GM18907 (cell line): ENCODE measurements at regions not wholly inside any gene's neighbourhood (a gene's known extent, or its start where the extent isn't known, plus 50 kb on each side); places are given as distances from the start of the nearest gene placed in this dataset.

Experiments
- ATAC-seq: cut with Tn5 transposase; IDR thresholded peaks from one replicate; pipeline ENCODE4 v1.9.1; 2021; ENCODE audit warnings: mild to moderate bottlenecking, moderate library complexity; ENCODE audit not compliant: unreplicated experiment

GRCh38 chr18:47550611-47551010, 299.2 kb upstream of the SKOR2 start:
- no peak for ATAC-seq

- no peak for ATAC-seq
Measured at GRCh38 chr18:47549021-47549540, 297.6 kb upstream of the SKOR2 start.

- ATAC-seq, result no peak
Measured at GRCh38 chr18:47547539-47548202, 296.2 kb upstream of the SKOR2 start.

- no peak for ATAC-seq
Measured at GRCh38 chr18:47545613-47546012, 294.2 kb upstream of the SKOR2 start.

GRCh38 chr18:47543080-47543479, 291.6 kb upstream of the SKOR2 start:
- no peak for ATAC-seq

GRCh38 chr18:47542551-47542950, 291.1 kb upstream of the SKOR2 start:
- ATAC-seq, result no peak

DNA sequence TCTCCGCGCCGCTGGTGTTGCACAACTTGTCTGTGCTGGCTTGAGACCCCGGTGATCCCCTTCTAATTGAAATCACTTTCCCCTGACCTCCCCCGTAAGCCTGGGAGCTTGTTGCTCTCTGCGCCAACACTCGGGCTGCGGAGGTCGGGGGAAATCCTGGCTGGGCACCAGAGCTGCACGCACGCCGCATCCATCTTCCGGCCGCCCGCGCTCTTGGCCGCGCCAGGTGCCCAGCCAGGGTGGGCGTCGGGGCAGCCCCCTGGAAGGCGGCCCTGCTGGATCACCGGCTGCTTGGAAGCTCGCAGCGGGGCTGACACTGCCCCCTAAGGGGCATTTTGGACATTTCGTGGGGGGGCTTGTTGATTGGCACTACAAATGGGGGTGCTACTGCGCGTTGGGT, 280.3 kb upstream of the SKOR2 start:
- no peak for ATAC-seq

DNA sequence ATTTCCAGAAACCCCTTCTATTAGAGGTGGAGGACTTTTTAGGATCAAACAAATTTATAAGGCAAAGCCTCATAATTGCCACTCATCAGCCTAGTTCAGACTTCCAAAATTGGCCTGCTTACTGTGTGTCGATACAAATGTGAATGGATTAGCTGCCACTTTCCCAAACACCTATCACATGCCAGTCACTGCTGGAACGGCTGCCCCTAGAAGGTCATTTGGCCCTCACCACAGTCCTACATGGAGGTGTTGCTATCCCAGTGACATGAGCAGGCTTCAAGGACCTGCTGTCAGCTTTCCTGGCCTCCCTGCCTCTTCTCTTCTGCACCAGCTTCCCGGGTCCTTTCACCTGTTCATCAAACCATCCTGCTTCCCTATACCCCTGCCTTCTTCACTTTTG, 279.2 kb upstream of the SKOR2 start:
- ATAC-seq, result no peak

DNA sequence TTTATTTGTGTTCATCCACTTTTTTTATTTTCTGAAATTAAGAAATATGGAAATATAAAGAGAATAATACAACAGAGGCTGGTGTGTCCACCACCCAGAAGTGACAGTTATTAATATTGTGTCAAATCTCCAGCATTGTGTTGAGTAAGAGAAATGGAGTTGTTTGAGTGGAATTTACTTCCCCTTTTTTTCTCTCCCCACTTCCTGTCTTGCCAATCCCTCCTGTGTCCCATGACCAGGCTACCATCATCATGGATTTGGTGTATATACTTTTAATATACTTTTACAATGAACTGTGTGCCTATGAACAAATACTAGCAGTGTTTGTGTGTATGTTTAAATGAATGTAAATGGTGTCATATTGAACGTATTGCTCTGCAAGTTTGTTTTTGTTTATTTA, 276.9 kb upstream of the SKOR2 start:
- no peak for ATAC-seq

- ATAC-seq, result no peak
Measured at GRCh38 chr18:47526147-47526546, 274.7 kb upstream of the SKOR2 start.

- no peak for ATAC-seq
Measured at GRCh38 chr18:47522359-47522758, 270.9 kb upstream of the SKOR2 start.

DNA sequence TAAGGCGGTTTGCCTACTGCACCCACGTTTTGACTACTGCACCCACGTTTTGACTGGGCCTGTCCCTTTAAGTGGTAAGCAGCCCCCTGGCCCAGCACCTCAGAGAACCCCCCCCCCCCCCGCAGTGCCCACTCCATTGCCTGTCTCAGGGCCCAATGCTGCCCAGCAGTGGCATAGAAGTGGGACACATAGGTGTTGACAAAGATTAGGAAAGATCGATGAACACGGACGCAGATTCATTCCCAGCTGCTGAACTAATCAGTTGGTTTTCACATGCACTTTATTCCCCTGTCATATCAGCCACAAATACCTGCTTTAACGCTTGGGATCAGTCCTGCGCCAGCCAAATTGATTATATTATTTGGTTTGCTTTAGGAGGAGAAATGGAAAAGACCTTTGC, 268.8 kb upstream of the SKOR2 start:
- no peak for ATAC-seq

GRCh38 chr18:47519706-47520105, 268.2 kb upstream of the SKOR2 start:
- no peak for ATAC-seq

DNA sequence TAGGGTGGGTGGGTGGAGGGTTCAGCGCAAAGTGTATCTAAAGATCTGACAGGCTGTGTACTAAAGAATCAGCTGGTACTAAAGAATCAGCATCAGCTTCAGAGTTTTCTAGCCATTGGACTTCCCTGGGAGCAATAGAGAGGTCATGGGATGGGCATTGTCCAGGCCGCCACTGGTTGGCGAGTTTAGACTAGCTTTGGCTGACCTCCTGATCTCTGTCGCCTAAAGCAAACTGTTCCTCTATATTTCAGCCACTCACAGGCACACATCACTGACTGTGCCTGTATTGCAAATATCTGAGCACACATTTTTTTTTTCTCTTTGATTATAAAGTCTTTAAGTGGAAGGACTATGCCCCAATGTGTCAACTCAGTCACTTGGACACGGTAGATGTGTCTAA, 267.8 kb upstream of the SKOR2 start:
- no peak for ATAC-seq

DNA sequence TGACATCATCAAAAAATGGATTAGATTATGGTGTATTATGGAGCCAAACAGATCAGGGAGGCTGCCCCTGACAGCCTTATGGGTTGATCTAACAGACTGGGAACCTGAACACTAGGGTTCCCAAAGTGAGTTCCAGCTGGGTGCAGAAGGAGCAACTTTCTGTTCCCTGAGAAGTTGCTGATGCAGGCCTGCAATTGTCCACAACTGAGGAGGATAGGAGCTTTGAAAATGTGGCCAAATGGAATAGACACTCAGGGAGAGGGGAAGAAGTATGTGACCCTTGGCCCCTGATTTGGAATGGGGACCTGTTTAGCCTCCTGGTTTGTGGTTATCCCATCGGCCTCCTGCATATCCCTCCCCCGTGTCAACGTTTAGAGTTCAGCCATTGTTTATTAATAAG, 262.2 kb upstream of the SKOR2 start:
- ATAC-seq, result no peak

- ATAC-seq, result no peak
Measured at GRCh38 chr18:47512726-47513435, 261.4 kb upstream of the SKOR2 start.

GRCh38 chr18:47512056-47512455, 260.6 kb upstream of the SKOR2 start:
- no peak for ATAC-seq

DNA sequence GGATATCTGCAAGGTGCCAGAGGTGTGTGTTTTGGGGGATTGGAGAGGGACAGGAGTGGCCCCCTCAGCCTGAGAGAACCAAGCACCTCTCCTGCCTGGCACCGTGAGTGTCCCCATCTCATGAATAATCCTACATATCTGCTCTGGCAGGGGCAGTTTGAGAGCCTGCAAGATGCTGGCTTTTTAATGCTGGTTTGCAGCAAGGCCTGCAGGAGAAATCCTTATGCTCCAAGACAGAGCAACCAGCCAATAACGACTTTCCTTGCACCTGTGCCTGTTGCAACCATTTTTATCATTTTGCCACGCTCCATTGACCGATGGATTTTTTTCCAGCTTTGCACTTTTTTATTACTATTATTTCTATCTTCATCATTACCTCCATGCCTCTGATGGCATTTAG, 259.4 kb upstream of the SKOR2 start:
- ATAC-seq, result no peak

GRCh38 chr18:47507651-47508050, 256.2 kb upstream of the SKOR2 start:
- ATAC-seq, result no peak

GRCh38 chr18:47506897-47507296, 255.4 kb upstream of the SKOR2 start:
- no peak for ATAC-seq

DNA sequence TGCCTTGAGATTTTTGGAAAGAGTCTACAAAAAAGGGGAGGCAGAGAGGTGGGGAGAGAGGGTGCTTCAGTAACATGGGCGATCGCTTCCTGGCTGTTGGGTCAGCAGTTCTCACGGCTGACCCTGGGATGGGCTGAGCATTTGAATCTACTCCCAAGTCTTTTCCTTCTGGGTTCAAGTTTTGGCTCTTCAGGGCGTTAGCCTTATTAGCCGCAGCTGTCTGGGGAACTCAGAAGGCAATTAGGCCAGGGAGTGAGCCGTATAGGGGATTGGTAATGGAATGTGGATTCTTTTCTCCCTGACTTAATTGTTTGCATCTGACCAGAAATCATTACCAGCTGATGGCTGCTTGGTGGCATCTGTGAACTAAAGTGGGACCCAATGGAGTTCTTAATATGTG, 250.5 kb upstream of the SKOR2 start:
- ATAC-seq, result no peak

DNA sequence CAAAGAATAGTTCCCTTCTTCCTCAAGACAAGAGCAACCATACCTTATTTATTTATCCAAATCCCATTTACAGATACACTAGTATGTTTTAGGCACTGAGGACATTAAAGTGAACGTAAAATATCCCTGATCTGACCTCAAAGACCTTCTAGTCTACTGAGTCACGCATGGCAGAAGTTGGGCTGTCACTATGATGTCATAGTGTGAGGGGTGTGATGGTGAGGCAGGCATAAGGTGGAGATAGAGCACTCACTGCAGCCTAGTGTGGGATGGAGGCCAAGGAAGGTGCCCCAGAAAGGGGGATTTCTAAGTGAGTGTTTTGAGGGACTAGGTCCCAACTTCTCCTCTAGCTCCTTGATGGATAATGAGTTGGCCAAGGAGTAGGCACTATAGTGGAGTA, 249.5 kb upstream of the SKOR2 start:
- ATAC-seq, result no peak

DNA sequence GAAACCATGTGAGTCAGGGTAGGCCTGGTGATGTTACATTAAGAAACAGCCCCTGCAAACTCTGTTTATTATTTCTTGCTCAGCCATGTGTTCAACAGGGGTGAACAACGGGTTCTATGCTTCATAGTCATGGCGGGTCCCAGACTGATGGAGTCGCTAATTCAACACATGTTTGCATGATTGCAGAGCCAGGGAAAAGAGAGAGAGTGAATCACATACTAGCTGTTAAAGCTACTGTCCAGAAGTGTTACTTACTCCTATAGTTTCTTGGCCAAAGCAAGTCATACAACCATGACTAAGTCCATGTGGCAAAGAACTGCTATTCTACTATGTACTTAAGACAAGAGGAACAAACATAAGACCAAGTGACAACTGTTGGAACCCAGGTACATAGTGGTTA, 241.2 kb upstream of the SKOR2 start:
- no peak for ATAC-seq
